Retinal pigment epithelial cell (primary cell): ENCODE measurements at regions not wholly inside any gene's neighbourhood (a gene's known extent, or its start where the extent isn't known, plus 50 kb on each side); places are given as distances from the start of the nearest gene placed in this dataset.

Source experiments
- DNase-seq: peaks from one replicate; pipeline ENCODE4 v3.0.0-alpha.2; 2010; ENCODE audit warnings: low read depth
- H3K4me3 ChIP-seq: 2 replicates; pipeline ENCODE4 v1.5.1; 2011; ENCODE audit warnings: mild to moderate bottlenecking, low read length, control low read depth, moderate library complexity
- CTCF ChIP-seq: conservative IDR thresholded peaks from 2 replicates; pipeline ENCODE4 v1.5.1; 2011; ENCODE audit warnings: low read depth, low read length, control low read depth, inconsistent platforms

DNA sequence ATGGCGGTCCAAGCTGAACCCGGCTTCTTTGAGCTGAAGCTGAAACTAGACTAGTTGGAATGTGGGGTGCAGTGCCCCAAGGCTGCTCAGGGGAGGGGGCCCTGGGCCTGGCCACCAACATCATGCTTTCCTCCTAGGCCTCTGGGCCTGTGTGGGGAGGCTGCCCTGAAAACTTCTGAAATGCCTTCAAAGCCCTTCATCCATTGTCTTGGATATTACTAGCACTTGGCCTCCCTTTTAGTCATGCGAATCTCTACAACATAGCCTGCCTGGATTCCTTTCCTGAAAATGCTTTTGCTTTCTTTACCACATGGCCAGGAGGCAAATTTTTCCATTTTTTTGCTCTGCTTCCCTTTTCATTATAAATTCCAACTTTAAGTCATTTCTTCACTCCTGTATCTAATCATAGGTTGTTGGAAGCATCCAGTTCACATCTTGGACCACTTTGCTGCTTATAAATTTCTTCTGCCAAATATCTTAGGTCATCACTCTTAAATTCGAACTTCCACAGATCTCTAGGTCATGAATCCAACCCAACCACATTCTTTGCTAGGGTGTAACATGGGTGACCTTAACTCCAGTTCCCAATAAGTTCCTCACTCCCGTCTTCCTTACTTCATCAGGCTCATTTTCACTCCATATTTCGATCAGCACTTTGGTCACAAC is 103.4 kb downstream of the DDIT4L start:
- H3K4me3 ChIP-seq: no peak overlapping the region
- TF ChIP-seq CTCF: no peak
- no peak for DNase-seq

- H3K4me3 ChIP-seq: no peak overlapping the region
- no peak for DNase-seq
- TF ChIP-seq CTCF: no peak
These were observed 105.4 kb downstream of the DDIT4L start for GRCh38 chr4:100084892-100085291.

- TF ChIP-seq CTCF: no peak
- no peak for DNase-seq
- no peak overlapping the region for H3K4me3 ChIP-seq
These were observed 107.0 kb downstream of the DDIT4L start for GRCh38 chr4:100083289-100083688.

- DNase-seq: no peak
- no peak overlapping the region for H3K4me3 ChIP-seq
- no peak for TF ChIP-seq CTCF
These were observed 107.4 kb downstream of the DDIT4L start for GRCh38 chr4:100082852-100083251.

GRCh38 chr4:100081491-100081890 is 108.8 kb downstream of the DDIT4L start:
- no peak overlapping the region for H3K4me3 ChIP-seq
- no peak for TF ChIP-seq CTCF
- no peak for DNase-seq

DNA sequence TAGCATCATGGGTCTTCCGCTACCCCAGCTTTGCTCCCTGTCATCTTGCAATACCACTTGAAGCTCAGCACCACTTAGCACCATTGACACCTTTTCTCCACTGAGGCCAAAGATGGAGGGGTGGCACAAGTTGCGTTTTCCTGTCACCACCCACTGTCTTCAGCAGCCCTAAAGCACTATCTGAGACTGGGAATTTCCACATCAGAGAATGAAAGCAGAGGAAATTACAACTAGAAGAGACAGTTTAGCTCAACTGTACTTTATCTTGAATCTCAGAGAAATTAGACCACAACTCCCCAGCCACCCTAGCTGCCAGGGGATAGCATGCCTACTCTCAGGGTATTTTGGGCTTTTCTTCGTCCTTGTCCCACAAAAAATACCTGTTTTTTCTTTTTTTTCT is 111.0 kb downstream of the DDIT4L start:
- no peak overlapping the region for H3K4me3 ChIP-seq
- no peak for TF ChIP-seq CTCF
- DNase-seq: no peak

- no peak for DNase-seq
- TF ChIP-seq CTCF: no peak
- H3K4me3 ChIP-seq: no peak overlapping the region
These were observed 113.5 kb downstream of the DDIT4L start for GRCh38 chr4:100076753-100077152.
